ENCODE measurements at regions not wholly inside any gene's neighbourhood (a gene's known extent, or its start where the extent isn't known, plus 50 kb on each side); places are given as distances from the start of the nearest gene placed in this dataset.

DNA sequence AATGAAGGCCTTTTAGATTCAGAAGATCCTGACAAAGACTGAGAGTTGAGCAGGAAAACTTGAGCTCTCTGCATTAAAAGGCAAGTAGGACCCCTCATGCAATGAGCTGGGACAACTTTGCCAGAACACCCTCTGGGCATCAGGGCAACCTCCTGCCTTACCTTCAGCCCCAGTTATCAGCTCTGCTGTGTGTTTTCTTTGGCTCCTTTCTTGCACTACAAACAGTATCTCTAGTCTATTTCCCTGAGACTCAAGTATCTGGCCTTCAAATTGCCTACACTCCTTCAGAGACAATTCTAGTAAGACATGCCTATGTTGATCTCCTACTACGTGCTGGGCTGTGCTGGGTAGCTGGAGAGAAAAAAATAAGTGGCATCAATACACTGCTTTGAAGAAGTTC is 192.2 kb downstream of the MID1IP1 start:
- TF ChIP-seq CTCF (IDR thresholded peaks at IDR 0.05), result no peak
- Mint-ChIP-seq H3K4me3 (no peak overlapping the region), H3K27me3 (no peaks in the 10 kb centered on the region), H3K27ac (no peak overlapping the region), H3K36me3 (ENCODE audit: low read depth) (no peaks in the 10 kb centered on the region), H3K9me3 (no peaks in the 10 kb centered on the region), H3K4me1 (no peaks in the 10 kb centered on the region)
- DNase-seq (no peak), ATAC-seq (ENCODE audit: low read depth) (no peak)
- POLR2A ChIA-PET, result no interaction called here
- CTCF ChIA-PET, result no interaction called here
- intact Hi-C loops (cut with micrococcal nuclease), result no loop called here

GRCh38 chrX:38999099-38999498 is 197.8 kb downstream of the MID1IP1 start:
- DNase-seq (no peak), ATAC-seq (ENCODE audit: low read depth) (no peak)
- no peaks in the 10 kb centered on the region for H3K4me1 Mint-ChIP-seq
- intact Hi-C loops (cut with micrococcal nuclease), result no loop called here
- ChIA-PET POLR2A (no interaction called here), CTCF (no interaction called here)
- no peaks in the 10 kb centered on the region for H3K27me3 Mint-ChIP-seq
- no peak overlapping the region for H3K4me3 Mint-ChIP-seq
- no peak overlapping the region for H3K27ac Mint-ChIP-seq
- no peaks in the 10 kb centered on the region for H3K36me3 Mint-ChIP-seq (ENCODE audit: low read depth)
- TF ChIP-seq CTCF (IDR thresholded peaks at IDR 0.05), result no peak
- no peaks in the 10 kb centered on the region for H3K9me3 Mint-ChIP-seq

DNA sequence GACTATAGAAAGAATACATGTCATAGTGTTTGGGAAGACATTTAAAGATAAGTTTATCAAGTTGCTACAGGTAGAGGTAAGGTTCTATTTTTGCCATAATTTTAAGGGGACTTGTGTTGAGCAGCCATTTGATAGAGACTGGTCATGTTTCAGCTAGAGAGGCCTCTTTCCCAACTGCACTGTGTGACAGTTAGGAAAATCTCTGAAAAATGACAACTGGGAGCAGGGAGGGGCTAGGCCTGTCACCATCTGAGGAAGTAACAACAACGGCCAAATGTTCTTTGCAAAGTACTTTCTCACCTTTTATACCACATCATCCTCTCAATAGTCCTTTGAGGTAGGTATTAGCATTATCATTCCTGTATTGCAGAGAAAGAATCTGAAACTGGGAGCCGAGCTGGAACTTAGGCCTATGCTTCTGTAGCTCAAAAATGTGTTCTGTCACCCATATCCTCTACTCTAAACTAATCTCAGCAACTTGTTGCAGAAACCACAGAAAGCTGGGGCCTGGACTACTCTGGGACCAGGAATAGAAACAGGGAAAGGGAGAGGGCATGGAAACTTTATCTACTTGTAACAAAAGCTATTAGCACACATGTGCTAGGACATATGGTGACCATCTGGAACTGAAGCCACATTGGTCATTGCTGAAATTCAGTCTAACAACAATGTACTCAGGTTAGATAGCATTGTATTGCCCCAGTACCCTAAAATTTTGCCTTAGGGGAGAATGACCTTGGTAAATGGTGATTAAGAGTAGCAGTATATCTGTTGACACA is 198.9 kb downstream of the MID1IP1 start:
- no peaks in the 10 kb centered on the region for H3K4me1 Mint-ChIP-seq

GRCh38 chrX:39000802-39001201 is 199.5 kb downstream of the MID1IP1 start:
- H3K27me3 Mint-ChIP-seq, result no peaks in the 10 kb centered on the region
- TF ChIP-seq CTCF (IDR thresholded peaks at IDR 0.05), result no peak
- H3K36me3 Mint-ChIP-seq (ENCODE audit: low read depth), result no peaks in the 10 kb centered on the region
- no peak overlapping the region for H3K4me3 Mint-ChIP-seq
- no peak overlapping the region for H3K27ac Mint-ChIP-seq
- ATAC-seq (ENCODE audit: low read depth) (no peak), DNase-seq (no peak)
- ChIA-PET POLR2A (no interaction called here), CTCF (no interaction called here)
- intact Hi-C loops (cut with micrococcal nuclease), result no loop called here
- H3K4me1 Mint-ChIP-seq, result no peaks in the 10 kb centered on the region
- H3K9me3 Mint-ChIP-seq, result no peaks in the 10 kb centered on the region

More for the DNA sequence above, 198.9 kb downstream of the MID1IP1 start:
- Mint-ChIP-seq H3K27me3 (no peaks in the 10 kb centered on the region), H3K36me3 (ENCODE audit: low read depth) (no peaks in the 10 kb centered on the region), H3K4me3 (no peak overlapping the region), H3K9me3 (no peaks in the 10 kb centered on the region), H3K27ac (no peak overlapping the region)
- TF ChIP-seq CTCF (IDR thresholded peaks at IDR 0.05), result no peak
- DNase-seq (no peak), ATAC-seq (ENCODE audit: low read depth) (no peak)
- ChIA-PET CTCF (no interaction called here), POLR2A (no interaction called here)
- intact Hi-C loops (cut with micrococcal nuclease), result no loop called here

DNA sequence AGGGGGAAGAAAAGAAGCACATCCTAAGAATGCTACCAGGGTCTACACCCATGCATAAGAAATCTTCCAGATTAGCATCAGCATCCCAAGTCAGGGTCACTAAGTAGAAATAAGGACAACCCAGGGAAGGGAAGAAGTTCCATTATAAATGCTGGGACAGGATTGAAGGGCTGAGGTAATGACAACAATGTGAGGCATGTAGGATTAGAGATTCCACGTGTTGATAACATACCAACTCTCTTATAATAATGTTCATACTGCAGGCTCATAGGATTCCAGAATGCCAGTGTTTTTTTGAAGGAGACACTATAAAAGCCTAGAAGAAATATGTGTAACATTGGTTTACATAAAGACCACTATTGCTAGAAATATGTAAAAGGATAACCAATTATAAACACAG is 201.2 kb downstream of the MID1IP1 start:
- Mint-ChIP-seq H3K27me3 (peaks cover 2% of the 10 kb centered on the region), H3K36me3 (ENCODE audit: low read depth) (no peaks in the 10 kb centered on the region), H3K4me3 (no peak overlapping the region), H3K27ac (no peak overlapping the region), H3K9me3 (no peaks in the 10 kb centered on the region), H3K4me1 (no peaks in the 10 kb centered on the region)
- no peak for ATAC-seq (ENCODE audit: low read depth)
- CTCF ChIA-PET, result no interaction called here
- no peak for TF ChIP-seq CTCF (IDR thresholded peaks at IDR 0.05)
- intact Hi-C loops (cut with micrococcal nuclease), result no loop called here
- no peak for DNase-seq
- POLR2A ChIA-PET, result no interaction called here
